ENCODE measurements at regions not wholly inside any gene's neighbourhood (a gene's known extent, or its start where the extent isn't known, plus 50 kb on each side); places are given as distances from the start of the nearest gene placed in this dataset.
A peak's percentile ranks its signal among the peaks of the same experiment; 100 is the strongest.

- TF ChIP-seq CTCF (IDR thresholded peaks at IDR 0.05) (peak; percentile 9 to 56 (median 44)), POLR2A (IDR thresholded peaks at IDR 0.05) (no peak), POLR2AphosphoS5 (IDR thresholded peaks at IDR 0.05) (no peak)
These were observed 539.9 kb downstream of the BRINP1 start for GRCh38 chr9:118829334-118829733.
